OCI-LY3 (cell line): ENCODE measurements at regions not wholly inside any gene's neighbourhood (a gene's known extent, or its start where the extent isn't known, plus 50 kb on each side); places are given as distances from the start of the nearest gene placed in this dataset.

ENCODE experiments used
- EZH2phosphoT487 ChIP-seq: fragments of 200-600 bp; shearing (Covaris generic); IDR thresholded peaks from 2 replicates; pipeline ENCODE4 v1.6.1; 2018; ENCODE audit warnings: antibody characterized with exemption, mixed run types, low read depth
- TF ChIP-seq, protein P1 (sequence below): fragments of 200-600, 300-600 bp; sonication (generic); IDR thresholded peaks from 2 replicates; pipeline ENCODE4 v1.5.1; 2014; ENCODE audit warnings: antibody characterized with exemption, low read length, low read depth

- TF ChIP-seq, protein P1, sequence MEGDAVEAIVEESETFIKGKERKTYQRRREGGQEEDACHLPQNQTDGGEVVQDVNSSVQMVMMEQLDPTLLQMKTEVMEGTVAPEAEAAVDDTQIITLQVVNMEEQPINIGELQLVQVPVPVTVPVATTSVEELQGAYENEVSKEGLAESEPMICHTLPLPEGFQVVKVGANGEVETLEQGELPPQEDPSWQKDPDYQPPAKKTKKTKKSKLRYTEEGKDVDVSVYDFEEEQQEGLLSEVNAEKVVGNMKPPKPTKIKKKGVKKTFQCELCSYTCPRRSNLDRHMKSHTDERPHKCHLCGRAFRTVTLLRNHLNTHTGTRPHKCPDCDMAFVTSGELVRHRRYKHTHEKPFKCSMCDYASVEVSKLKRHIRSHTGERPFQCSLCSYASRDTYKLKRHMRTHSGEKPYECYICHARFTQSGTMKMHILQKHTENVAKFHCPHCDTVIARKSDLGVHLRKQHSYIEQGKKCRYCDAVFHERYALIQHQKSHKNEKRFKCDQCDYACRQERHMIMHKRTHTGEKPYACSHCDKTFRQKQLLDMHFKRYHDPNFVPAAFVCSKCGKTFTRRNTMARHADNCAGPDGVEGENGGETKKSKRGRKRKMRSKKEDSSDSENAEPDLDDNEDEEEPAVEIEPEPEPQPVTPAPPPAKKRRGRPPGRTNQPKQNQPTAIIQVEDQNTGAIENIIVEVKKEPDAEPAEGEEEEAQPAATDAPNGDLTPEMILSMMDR: no peak
- TF ChIP-seq EZH2phosphoT487: no peak
Observed at GRCh38 chr11:110928391-110928790, 216.2 kb upstream of the ARHGAP20 start.
